Activated CD4-positive, CD25-positive, alpha-beta regulatory T cell treated with anti-CD3 and anti-CD28 coated beads, Interleukin-2, amount 50 U/mL, for 16 hours (primary cell): ENCODE measurements at regions not wholly inside any gene's neighbourhood (a gene's known extent, or its start where the extent isn't known, plus 50 kb on each side); places are given as distances from the start of the nearest gene placed in this dataset.

Experiments
- DNase-seq: peaks from one replicate; pipeline ENCODE4 v3.0.0-alpha.2; 2020; ENCODE audit warnings: low read depth, low spot score

DNA sequence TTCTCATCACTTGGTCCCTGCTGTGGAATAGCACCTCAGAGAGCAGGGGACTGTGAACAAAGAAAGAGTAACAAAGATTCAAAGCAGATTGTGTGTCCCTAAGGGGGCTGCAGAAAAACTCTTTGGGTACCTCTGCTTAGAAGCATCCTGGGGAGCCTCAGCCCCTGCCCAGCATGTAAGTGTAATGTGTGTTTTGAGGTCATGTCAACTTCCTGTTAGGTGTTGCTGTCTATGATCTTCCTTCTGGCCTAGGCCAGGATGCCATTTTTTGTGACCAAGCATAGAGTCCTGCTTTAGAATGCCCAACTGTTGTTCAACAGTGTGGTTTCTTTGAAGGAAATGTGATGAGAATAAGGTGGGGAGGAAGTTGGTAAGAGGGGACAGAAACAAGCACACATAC is 77.1 kb upstream of the BCL6 start:
- DNase-seq, result no peak

DNA sequence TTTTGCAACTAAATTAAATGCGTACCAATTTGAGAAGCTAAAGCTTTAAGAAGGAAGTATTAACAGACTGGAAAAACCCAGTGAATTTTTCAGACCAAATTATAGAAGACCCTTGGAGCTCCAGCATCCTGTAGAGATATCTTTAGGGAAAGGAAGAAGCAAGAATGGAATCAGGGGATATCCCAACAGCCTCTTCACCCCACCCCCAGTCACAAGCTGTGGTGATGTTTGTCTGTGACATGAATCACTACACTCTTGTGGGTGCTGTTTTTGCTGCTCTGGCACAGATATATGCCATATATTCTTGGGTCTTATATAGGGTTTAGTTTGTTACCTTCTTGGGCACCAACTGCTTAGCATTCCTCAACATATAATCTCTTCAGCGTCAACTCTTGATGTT is 78.5 kb upstream of the BCL6 start:
- DNase-seq, result no peak

DNA sequence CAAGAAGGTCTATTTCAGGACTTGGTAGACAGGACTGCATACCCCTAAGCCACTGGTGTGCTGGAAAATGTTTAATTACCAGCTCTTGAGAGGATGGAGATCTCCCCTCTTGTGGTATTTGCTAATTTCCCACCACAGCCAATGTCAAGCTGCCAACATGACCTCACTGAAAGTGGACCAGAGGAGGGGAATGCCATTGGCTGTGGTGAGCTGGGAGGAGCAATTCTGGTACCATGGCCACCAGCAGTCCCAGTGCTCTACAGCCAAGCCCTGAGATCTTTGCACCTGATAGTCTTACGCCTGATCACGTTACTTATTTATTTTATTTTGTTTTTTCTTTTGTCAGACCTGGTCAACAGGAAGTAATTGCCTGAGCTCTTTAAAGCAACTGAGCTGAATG is 82.5 kb upstream of the BCL6 start:
- DNase-seq, result no peak

DNA sequence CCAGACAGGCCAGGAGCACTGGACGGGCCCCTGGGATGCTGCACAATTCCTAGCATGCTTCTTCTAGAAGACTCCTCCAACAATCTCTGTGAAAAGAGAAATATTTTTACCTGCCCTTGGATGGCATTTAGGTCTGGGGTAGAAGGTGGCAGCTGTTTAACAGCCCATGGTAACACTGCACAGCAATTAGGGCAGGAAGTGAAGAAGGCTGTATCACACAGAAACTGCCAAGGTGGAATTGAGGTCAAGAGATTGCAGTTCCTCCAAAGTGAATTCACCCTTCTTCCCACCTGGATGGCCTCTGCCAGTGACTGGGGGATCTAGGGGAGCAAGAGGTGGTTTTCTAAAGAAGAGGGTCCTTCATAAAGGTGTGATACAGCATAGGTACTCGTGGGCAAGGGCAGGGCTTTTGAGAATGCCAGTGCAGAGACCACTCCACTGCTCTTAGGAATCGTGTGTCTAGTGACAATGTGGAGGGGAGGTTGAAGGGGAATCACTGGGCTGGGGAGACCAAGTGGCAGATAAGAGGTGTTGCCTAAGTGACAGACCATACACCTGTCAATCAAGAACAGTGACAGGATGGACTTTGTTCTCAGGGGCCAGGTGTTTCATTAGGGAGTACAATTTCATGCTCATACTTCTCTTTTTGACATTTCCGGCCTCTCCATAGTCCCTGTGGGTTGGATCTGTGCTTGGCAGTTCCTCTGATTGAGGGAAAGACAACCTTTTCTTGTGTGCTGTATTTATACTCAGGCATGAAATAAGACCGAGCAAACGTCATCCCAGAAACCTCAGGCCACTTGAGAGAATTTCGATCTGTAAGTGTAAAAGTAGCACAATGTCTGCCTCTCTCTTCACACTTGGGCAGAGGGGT is 83.5 kb upstream of the BCL6 start:
- DNase-seq, result no peak

DNA sequence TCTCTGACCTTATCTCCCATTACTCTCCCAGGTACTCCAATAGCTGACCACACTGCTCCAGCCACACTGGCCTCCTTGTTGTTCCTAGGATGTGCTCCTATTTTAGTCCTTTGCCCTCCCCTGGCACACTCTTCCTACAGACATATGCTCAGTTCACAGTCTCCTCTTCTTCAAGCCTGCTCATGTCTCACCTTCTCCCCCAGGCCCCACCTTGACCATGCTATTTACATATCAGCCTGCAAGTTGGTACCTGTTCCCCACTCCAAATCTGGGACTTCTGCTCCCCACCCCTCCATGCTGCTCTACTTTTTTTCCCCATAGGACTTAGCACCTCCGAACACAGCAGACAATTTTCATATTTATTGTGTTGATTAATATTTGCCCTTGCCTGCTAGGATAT is 84.9 kb upstream of the BCL6 start:
- no peak for DNase-seq

GRCh38 chr3:187831125-187832051 is 86.1 kb upstream of the BCL6 start:
- no peak for DNase-seq

GRCh38 chr3:187832202-187832601 is 86.9 kb upstream of the BCL6 start:
- no peak for DNase-seq

DNA sequence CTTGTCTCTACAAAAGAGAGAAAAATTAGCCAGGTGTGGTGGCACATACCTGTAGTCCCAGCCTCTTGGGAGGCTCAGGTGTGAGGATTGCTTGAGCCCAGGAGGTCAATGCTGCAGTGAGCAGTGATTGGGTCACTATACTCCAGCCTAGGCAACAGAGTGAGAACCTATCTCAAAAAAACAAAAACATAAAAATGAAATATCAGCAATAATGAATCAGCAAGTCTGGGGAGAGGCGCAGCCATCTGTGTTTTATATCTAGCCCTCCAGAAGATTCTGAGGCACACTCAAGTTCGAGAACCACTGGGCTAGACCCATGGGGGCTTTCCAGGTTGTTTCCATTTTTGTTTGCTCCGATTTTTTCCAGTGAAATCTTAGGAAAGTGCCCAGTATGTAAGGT is 88.1 kb upstream of the BCL6 start:
- no peak for DNase-seq

GRCh38 chr3:187833799-187834578 is 88.7 kb upstream of the BCL6 start:
- DNase-seq, result no peak

DNA sequence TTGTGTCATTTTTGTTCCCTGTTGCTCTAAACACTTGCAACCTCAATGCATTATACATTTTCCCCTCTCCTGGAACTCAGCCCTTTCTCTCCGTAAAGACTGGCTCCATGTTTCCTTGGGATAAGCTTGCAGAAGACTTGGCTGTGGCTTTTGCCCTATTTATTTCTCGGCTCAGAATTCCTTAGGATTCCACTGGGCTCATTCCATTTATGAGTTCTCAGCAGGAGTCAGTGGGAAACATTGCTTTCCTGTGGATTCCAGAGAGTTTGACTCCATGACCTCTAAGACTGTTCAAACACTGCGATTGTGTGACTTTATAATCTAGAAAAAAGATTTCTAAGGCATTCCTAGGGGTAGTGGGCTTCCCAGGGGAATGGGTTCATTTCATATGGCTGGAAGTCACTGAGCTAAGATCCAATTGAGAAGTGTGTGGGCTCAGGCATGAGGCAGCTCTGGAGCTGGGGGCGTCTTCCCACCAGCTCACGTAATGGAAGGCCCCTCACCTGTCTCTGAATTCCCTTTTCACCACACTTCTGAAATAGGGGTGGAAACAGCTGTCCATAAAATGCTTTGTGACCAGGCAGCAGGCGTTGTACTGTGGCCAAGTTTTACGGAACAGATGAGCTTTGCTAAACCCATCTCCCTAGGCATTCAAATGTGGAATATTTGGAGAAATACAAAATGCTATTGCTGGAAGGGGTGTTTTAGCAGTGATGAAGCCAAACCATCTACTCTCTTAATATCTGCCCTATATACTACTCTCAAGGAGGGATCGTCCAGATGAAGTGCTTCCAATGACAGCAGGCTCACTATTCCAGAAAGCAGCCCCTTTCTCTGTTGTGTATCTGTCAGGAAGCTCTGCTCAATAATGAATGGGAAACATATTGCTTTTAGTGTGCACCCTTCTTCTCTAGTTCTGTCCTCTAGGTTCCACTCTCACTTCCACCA is 91.8 kb upstream of the BCL6 start:
- no peak for DNase-seq

DNA sequence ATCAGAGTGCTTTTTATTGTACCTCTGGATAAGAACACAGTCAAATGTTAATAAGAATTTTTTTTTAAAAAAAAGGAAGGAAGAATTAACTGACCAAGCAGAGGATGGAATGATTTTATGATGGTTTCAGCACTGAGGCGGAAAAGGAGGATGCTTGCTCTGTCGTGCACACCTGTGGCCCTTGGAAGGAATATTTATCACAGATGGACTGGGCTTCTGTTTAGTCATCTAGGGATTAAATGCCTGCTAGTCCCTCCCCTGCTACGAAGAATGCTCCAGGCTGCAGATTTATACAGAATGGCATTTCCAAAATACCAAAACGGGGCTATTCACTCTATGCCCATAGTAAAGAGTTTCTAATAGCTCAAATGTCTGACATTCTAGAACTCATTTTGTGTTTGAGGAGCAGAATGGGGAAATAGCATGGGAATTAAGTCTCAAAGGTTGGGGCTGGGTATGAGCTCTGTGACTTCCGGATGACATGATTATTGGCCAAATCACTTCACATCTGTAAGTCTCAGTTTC is 92.8 kb upstream of the BCL6 start:
- DNase-seq, result no peak

DNA sequence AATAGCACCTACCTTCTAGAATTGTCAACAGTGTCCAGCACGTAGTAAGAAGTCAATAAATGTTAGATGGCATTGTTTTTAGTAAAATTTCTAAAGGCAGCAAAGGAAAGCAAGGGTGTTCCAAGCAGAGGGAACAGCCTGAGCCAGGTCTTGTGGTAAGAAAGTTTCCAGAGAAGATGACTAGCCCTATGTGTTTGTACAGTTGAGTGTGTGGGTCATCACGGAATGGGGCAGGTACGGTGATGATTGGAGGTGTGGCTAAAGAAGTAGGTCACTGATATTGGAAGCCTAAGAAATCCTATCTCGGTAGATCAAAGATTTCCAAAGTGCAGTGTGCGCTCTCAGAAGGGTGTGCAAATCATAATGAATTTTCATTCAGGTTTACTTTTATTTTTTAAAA is 94.2 kb upstream of the BCL6 start:
- DNase-seq, result no peak

DNA sequence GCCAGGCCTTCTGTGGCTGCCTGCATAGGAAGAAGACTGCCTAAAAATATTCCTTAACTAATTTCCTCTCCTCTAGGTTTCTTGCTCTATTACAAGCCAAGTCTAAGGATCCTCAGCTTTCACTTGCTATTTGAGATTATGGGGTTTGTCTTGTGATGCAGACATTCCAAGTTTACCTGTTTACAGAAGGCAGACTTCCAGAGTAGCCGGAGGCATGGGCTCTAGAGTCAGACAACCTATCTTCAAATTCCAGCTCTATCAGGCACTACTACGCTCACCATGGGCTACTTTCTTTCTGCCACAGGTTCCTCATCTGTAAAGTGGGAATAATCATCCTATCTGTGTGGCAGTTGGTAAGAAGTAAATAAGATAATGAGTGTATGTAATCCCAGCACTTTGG is 95.6 kb upstream of the BCL6 start:
- DNase-seq, result no peak

GRCh38 chr3:187841560-187841959 is 96.3 kb upstream of the BCL6 start:
- DNase-seq, result no peak

- no peak for DNase-seq
Observed at GRCh38 chr3:187843654-187844053, 98.4 kb upstream of the BCL6 start.

GRCh38 chr3:187844708-187845107 is 99.4 kb upstream of the BCL6 start:
- DNase-seq, result no peak

GRCh38 chr3:187845826-187846225 is 100.6 kb upstream of the BCL6 start:
- no peak for DNase-seq

- no peak for DNase-seq
Observed at GRCh38 chr3:187848401-187848800, 103.1 kb upstream of the BCL6 start.

- no peak for DNase-seq
Observed at GRCh38 chr3:187849016-187849654, 103.9 kb upstream of the BCL6 start.
